ENCODE measurements at regions not wholly inside any gene's neighbourhood (a gene's known extent, or its start where the extent isn't known, plus 50 kb on each side); places are given as distances from the start of the nearest gene placed in this dataset.
A peak's percentile ranks its signal among the peaks of the same experiment; 100 is the strongest.

DNA sequence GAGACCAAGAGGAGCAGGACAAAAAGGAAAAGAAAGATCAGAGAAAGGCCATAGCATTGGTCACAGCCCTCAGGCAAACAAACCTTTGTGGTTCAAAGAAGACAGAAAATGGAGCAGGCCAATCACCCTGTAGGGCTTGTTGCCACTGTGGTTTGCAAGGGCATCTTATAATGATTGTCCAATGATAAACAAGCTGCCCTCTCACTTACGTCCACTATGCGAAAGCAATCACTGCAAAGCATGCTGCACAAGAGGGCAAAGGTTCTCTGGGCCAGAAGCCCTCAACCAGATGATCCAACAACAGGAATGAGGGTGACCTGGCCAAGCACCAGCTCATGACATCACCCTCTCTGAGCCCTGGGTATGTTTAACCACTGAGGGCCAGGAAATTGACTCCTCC lies 360.9 kb upstream of the HSFY2 start:
- no peak for DNase-seq

DNA sequence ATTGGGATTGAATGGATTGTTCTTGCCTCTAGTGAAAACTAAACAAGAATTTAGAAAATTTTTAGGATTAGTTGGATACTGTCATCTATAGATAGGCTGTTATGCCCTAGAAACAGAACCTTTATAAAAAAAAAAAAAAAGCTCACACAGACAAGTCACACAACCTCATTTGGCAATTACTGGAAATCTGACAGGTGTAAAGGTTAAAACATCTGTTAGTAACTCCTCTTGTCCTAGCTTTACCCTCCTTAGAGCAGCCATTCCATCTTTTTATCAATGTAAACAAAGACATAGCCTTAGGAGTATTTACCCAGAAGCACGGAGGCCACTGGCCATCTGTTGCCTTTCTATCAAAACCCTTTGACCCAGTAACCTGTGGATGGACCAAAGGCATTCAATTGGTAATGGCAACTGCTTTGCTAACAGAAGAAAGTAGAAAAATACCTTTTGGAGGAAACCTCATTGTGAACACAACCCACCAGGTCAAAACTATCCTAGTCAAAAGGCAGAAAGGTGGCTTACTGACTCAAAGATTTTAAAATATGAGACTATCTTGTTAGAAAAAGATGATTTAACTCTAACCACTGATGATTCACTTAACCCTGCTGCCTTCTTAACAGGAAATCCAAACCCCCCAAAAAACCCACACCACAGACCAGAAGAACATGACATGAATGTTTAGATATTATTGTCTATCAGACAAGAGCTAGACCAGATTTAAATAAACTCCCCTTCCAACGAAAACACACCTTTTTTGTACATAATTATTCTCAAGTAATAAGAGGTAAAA lies 357.2 kb upstream of the HSFY2 start:
- DNase-seq = peak; percentile 0

DNA sequence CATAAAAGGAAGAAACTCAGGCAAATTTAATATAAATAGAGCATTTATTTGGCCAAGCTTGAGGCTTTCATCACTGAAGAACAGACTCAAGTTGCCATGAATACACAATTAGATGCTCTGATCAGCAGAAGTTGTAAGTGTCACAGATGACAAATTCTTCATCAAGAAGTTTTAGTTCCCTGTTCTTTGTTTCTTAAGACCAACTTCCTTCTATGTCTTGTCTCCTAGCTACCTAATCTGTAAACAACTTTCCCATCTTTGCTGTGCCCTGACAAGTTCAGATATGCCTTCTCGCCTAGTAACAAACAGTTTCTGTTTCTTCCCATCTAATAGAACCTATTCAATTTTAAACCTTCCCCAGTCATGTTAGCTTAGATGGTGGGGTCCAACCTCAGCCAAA lies 353.4 kb upstream of the HSFY2 start:
- DNase-seq = no peak

DNA sequence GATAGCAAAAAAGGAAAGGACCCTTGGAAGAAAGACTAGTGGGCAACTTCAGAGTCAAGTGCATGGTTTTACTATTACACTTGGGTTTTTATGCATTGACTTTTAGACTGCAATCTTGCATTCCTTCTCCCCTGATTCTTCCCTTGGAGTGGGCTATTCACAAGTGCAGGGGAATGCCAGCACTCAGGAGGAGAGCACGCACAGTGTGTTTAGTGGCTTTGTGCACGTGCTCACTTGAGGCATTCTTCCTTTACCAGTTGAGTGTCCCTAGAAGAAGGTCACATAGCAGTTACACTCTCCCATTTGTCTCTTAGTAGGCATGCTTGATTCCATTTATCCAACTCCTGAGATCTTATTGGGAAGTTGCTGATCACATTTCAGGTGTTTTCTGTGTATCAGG lies 351.1 kb upstream of the HSFY2 start:
- DNase-seq = no peak

DNA sequence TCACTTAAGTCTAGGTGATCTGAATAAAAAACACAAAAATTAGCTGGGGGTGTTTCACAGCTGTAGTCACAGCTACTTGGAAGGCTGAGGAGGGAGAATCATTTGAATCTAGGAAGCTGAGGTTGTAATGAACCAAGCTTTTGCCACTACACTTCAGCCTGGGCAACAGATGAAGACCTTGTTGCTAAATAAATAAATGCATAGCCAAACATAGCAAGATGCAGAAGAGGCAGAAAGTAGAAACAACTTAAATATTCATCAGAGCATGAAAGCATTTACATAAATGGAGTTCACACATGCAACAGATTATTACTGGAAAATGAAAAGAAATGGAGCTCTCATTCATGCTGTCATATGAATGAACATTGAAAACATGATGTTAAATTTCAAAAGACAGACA lies 348.9 kb upstream of the HSFY2 start:
- no peak for DNase-seq

DNA sequence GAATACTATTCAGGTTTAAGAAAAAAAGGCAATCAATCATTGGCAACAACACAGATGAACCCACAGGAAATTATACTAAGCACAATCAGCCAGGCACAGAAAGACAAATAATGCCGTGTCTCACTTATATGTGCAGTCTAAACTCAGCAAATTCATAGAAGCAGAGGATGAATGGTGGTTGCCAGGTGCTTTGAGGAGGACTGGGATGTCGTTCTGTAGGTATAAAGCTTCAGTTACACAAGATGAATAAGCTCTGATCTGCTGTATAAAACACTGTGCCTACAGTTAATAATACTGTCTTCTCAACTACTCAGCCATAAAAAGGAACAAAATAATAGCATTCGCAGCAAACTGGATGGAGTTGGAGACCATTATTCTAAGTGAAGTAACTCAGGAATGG lies 324.8 kb upstream of the HSFY2 start:
- DNase-seq = no peak

DNA sequence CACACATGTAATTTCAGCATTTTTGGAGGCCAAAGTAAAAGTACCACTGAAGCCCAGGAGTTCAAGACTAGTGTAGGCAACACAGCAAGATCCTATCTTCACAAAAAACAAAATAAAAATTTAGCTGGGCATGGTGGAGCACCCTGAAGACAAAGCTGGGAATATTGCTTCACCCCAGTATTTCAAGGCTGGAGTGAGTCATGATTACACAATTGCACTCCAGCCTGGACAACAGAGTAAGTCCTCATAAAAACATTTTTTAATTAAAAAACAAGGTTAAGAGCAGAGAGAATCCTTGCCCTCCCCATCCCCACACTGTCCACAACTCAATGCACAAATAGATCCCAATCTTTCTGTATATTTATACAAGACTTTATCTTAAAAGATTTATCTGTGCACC lies 321.9 kb upstream of the HSFY2 start:
- no peak for DNase-seq

DNA sequence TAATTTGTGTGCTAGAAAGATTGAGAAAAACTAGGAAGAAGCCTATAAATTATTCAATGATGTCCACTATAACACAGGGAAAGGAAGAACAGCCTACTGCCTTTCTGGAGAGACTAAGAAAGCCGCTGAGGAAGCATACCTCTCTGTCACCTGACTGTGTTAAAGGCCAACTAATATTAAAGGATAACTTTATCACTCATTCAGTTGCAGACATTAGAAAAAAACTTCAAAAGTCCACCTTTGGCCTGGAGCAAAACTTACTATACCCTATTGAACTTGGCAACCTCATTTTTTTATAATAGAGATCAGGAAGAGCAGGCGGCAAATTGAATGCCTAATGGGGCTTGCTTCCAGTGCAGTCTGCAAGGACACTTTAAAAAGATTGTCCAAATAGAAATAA lies 309.5 kb upstream of the HSFY2 start:
- DNase-seq = no peak

DNA sequence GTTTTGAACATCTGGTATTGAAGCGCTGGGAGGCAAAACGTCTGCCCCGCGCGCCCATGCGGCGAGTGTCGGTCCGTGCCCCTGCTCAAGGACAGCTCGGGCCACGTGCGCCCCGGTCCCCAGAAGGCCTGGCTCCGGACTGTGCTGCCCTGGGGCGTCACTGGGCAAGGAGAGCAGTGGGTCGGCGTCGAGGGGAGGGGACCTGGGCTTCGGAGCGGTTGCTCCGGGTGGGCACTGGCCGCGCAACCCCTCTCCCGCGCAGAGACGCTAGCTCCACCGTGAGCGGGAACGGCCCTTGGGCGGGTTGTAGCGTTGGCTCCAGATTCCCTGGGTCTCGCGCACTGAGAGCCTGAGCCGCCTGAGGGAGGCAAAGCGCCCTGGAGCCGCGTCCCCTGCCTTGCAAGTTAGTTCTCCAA lies 304.2 kb upstream of the HSFY2 start:
- no peak for DNase-seq

DNA sequence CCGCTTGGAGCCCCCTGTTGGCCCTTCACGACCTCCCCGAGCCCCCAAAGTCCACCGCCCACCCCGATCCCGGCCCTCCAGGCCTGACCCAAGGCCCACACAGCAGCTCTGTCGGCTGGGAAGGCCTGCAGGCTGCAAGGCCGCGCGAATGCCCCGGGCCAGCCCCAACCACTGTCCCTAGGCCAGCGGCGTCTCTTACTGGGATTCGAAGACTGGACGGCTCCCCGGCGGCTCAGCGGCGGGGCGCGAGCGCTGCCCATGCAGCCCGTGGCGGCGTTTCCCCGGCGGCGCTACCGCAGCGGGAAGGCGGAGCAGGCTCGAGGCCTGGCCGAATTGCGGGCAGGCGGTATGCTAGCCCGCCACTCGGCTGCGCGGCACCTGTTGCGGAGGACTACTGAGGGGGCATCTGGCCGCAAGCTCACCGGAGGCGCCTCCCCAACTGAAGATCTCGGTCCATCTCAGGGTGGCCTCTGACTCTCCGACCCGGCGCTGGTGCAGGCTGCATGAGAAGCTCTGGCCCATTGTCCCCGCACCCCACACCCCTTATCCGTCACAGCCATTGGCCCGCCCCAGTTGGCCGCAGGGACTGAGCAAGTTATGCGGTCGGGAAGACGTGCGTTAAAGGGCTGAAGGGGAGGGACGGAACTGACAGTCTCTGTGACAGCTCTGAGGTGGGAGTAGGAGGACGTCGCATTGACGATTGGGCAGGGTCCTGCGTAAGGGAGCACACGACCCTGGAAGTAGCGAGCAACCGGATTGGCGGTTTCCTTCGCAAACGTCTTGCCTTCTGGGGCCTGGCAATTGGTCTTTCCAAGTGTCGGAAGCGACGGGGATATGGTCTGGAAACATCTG lies 303.5 kb upstream of the HSFY2 start:
- peak; percentile 1 for DNase-seq

DNA sequence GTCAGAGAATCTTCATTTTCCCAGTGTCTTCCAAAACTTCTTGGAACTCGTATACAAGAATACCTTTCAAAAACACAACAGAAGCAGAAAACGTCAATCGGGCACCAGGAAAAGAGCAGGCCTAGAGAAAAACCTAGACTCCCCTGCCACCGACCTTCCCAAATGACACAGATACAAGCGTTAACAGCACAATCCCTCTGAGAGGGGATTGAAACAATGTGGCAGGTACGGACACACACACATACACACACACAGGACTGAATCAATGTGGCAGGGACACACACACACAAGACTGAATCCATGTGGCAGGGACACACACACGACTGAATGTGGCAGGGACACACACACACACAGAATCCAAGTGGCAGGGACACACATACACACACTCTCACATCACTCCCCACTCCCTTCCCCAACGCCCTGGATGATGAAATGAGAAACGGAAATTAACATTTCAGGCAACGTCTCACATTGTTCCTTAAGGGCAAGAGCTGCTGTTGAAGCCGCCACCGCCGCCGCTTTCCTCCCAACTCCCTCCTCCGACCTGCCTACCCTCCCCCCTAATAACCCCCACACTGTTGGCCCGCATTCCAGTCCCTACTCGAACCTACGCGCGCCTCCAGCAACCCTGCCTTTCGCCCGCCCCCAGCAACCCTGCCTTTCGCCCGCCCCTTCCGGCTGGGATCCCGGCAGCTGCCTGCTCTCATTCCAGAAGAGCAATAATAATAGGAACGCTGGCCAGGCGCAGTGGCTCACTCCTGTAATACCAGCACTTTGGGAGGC lies 302.1 kb upstream of the HSFY2 start:
- no peak for DNase-seq

DNA sequence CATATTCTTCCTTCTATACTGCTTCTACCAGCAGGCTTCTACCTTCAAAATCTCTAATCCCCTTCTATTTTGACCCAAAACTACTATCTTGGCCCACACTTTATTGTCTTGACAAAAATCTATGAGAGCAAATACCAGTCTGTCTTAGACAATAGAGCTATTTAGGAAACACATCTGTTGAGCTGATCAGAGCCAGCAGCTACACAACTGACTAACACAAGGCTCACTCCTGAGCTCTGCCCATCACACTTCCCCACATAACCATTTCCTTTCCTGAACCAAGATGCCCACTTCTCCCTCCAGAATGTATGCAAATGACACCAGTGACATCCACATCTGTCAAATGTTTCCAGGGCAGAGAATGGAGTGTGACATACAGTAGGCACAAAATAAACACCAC lies 293.9 kb upstream of the HSFY2 start:
- DNase-seq = no peak

DNA sequence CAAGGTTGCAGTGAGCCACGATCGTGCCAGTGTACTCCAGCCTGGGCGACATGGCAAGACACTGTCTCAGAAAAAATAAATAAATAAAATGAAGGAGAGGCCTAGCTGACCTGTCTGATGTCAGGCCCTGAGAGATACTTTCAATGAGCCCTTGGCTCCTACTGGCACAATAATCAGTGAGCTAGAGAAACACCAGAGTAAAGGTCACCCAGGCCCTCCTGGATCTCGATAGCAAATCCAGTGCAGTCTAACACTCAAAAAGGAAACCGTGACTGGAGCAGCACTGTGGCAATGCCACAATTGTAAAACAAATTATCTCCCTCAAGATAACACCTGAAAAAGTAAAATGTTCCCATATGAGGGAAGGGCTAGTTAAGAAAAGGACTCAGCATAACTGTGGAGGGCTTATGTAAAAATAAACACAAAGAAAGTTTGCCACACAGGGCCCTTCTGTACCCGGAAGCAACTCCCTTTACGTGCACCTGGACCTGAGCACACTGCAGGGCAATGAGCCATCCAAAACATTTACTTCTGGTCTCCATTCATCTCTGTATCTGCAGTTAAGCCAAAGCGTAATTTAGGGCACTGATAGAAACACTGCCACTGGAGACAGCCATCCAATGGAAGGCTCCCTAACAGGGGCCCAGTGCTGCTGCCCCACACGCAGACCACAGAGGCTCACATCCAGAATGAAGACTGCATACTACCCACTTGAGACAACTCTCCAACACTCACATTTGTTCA lies 293.1 kb upstream of the HSFY2 start:
- DNase-seq = no peak

DNA sequence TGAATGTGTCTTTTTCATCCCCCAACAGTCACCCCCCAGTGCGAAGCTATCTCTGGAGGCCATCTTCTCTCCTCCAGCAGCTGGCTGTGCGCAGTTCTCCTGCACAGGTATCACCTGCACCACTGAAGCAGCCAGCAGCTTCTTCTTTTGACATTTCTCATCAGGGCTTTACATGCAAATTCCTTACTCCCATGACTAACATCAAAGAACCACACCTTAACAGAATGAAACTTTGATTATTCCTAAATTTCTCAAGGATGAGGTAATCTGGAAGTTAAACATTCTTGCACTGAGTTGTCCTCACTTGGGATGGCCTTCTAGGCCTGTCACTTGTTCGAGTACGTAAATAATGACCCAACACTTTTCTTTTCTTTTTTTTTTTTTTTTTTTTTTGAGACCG lies 291.6 kb upstream of the HSFY2 start:
- DNase-seq = no peak

DNA sequence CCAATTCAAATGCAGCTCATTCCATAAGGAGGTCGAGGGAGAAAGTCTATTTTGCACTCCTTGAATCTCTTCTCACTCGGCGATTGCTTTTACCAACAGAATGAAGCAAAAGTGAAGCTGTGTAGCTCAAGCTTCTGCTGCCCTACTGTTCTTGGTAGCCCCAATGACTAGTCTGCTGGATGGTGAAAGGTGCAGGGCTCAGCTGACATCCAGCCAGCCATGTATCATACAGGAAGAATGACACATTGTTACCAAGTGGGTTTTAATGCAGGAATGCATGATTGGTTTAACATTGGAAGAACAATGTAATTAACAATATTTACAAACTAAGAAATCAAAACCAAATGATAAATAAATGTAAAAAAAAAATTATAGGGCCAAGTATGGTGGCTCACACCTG lies 286.2 kb upstream of the HSFY2 start:
- DNase-seq = no peak

DNA sequence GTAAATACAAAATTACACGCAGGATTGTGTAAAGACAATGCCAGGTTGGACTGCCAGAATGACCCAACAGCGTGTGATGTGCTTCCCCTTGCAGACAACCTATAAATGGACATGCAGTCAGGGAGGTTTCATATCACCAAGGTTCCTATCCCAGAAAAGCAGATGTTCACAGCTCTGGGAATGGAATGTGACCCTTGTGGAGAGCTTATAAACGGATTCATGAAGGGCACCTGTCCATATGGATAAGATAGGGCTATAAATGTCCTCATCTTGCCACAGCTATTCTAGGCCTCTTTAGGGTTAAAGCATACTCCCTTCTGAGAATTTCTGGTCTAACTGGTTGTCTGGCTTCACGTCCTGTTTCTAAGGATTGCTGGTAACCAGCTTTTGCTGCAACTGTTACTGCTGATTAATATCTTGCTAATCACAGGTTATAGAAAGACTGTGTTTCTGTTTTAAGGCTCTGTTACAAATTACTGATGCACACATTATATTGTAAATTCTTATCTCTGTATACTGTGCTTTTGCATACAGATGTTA lies 285.4 kb upstream of the HSFY2 start:
- no peak for DNase-seq

DNA sequence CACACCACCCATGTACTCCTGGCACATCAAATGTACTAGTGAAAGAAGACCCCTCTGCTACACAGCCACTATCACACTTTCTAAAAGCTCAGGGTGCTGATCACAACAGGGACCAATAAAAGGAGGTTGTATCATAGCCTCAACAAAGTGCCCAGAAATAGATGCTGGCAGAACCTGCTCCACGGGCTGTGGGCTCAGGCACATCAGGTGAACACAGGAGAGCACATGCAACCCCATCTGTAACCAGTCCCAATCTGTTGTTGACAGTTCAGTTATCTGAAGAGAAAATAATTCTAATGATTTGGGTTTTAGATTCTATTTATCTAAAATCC lies 282.6 kb upstream of the HSFY2 start:
- no peak for DNase-seq

DNA sequence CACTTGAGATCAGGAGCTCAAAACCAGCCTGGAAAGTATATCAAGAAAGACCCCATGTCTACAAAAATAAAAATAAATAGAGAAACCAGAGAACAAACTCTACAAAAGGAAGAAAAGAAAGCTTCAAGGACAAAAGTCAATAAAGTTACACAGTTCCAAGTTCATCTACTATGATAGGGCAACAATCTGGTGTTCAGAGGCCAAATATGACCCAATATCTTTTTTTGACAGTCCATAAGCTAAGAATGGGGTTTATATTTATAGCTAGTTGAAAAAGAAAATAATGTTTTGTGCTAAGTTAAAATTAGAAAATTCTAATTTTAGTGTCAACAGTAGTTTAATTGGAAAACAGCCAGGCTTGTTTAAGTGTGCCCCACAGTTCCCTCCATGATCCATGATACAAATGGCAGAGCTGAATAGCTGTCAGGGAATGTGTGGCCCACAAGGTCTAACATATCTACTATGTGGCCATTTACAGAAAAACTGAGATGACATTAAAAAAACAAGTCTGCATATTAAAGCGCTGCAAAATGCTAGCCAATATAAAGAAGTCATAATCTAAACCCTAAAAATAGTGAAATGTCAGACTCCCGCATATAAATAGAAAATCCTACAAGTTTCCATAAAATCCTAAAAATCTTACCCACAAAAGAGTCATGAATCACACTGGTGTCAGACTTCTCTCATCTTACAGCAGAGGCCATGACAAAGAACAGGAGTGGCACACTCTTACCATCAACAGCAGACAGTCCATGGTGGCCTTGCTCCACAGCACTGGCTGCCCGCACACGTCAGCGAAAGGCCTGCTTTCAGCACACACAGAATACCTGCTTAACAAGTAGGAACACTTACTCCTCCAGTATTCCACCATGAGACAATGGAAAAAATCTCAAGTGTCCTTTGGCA lies 281.9 kb upstream of the HSFY2 start:
- DNase-seq = no peak

DNA sequence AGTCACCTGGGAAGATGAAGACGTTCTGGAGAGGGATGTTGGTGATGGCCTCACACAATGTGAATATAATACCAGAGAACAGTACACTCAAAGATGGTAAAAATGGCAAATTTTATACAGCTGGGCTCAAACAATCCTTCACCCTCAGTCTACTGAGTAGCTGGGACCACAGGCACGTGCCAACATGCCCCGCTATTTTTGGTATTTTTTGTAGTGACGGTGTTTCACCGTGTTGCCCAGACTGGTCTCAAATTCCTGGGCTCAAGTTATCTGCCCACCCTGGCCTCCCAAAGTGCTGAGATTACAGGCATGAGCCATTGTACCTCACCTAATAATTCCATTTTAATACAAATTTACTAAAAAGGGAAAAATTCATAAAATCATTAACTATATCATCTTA lies 280.3 kb upstream of the HSFY2 start:
- no peak for DNase-seq

DNA sequence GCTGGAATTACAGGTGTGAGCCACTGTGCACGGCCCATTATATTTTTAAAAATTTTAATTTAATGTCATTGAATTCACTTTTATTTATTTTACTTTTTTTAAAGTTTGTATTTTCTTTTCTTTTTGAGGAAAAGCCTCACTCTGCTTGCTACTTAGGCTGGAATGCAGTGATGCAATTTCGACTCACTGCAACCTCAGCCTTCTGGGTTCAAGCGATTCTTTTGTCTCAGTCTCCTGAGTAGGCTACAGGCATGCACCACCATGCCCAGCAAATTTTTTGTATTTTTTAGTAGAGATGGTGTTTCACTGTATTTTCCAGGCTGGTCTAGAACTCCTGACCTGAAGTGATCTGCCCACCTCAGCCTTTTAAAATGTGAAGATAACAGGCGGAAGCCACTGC lies 277.5 kb upstream of the HSFY2 start:
- DNase-seq = no peak

DNA sequence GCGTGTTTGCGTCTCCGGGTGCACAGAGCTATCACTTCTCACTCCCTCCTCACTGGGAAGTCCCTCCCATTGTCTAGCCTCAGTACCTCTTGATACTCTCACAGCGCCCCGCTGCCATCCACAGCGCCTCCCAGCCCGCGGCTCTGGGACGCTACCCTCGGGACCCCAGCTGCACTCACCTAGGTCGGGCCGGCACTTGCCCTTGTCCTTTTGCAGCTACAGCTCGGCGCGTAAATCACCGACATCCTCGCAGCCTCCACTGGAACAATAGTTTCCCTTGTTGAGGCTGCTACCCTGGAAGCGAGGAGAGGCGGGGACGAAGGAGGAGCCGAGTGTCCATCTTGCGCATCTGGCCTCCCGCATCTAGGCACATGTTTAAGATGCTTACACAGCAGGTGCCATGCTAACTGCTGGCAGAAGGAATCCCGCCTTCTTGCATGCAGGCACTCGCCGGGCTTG lies 269.5 kb upstream of the HSFY2 start:
- DNase-seq = no peak
